ENCODE measurements at regions not wholly inside any gene's neighbourhood (a gene's known extent, or its start where the extent isn't known, plus 50 kb on each side); places are given as distances from the start of the nearest gene placed in this dataset.
A peak's percentile ranks its signal among the peaks of the same experiment; 100 is the strongest.
"Not testable (repeated sequence)": the region's sequence is repeated elsewhere in the genome, so short reads cannot be mapped to it uniquely, and the experiment has no call there.

DNA sequence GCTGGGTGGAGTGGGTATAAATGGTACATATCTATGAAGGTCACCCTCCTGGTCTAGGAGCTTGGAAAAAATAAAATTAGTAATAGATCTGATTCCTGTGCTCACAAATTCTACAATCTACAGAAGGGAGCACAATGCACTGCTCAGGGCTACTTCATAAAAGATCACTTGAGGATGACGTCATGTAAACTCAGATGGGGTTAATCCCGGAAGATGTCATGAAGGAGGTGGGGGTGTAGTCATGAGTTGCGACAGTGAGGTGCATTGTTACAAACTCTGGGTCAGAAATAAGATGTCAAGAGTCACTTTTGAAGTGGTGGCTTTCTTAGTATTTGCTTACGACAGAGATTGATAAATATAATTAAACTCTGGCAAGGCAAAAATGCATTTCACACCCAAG is 68.2 kb downstream of the LHX9 start:
- no peak for DNase-seq (ENCODE audit: low spot score)

- DNase-seq (ENCODE audit: low spot score): no peak
These were observed 69.6 kb downstream of the LHX9 start for GRCh38 chr1:197986817-197987216.

GRCh38 chr1:197987294-197987693 is 70.1 kb downstream of the LHX9 start:
- no peak for DNase-seq (ENCODE audit: low spot score)

- not testable (repeated sequence) for DNase-seq (ENCODE audit: low spot score)
These were observed 71.4 kb downstream of the LHX9 start for GRCh38 chr1:197988581-197988980.

DNA sequence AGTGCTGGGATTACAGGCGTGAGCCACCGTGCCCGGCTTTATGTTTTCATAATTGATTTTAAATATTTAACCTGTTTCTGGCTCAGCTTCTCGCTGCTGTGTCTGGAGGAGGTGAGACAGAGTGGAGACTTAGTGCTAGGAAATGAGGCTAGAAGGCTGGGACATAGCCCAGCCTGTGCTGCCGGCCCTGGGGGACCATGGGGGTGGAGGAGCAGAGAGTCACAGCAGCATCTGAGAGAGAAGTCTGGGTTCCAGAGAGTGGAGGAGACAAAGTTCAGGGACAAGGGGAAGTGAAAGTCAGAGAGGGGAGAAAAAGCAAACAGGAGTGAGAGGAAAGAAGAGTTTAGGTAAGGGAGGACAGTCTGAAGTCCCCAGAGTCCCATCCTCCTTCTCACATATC is 71.9 kb downstream of the LHX9 start:
- no peak for DNase-seq (ENCODE audit: low spot score)

- DNase-seq (ENCODE audit: low spot score): no peak
These were observed 74.4 kb downstream of the LHX9 start for GRCh38 chr1:197991594-197991993.

GRCh38 chr1:197994907-197995407 is 77.8 kb downstream of the LHX9 start:
- DNase-seq (ENCODE audit: low spot score): no peak

- DNase-seq (ENCODE audit: low spot score): no peak
These were observed 78.5 kb downstream of the LHX9 start for GRCh38 chr1:197995408-197996258.

GRCh38 chr1:197996259-197996512 is 79.0 kb downstream of the LHX9 start:
- not testable (repeated sequence) for DNase-seq (ENCODE audit: low spot score)

DNA sequence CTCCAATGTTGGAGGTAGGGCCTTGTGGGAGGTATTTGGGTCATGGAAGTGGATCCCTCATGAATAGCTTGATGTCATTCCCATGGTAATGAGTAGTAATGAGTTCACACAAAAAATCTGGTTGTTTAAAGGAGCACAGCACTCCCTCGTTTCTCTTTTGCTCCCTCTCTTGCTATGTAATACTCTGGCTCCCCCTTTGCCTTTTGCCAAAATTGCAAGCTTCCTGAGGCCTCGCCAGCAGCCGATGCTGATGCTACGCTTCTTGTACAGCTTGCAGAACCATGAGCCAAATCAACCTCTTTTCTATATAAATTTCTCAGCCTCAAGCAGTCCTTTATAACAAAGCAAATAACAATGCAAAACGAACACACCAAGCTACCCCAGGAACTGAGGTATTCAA is 80.9 kb downstream of the LHX9 start:
- no peak for DNase-seq (ENCODE audit: low spot score)

DNA sequence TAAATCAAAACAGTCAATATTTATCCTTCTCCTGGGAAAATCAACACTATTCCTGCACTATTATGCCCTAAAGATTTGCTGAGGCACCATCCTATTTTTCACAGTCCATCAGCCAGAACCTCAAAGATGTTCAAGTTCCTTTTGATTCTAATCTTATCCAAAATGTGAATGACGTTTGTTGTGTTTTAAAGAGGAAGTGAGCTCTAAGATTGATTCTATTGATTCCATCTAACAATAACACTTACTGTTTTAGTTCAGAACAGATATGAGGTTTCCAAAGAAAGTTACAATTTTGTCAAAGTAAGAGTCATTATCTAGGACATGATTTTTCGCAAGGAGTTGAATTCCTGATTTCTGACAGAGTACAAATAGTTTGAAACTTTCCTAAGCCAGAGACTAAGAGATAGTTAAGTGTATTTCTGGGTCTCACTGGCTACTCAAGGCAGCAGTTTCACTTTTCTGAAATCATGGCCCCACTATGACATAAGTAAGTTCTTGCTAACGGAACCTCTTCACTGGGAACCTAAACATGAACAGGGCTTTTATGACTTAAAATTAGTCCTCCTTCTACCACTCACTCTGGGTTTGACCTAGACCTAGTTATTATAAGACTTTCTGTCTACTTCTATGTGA is 84.7 kb downstream of the LHX9 start:
- no peak for DNase-seq (ENCODE audit: low spot score)

DNA sequence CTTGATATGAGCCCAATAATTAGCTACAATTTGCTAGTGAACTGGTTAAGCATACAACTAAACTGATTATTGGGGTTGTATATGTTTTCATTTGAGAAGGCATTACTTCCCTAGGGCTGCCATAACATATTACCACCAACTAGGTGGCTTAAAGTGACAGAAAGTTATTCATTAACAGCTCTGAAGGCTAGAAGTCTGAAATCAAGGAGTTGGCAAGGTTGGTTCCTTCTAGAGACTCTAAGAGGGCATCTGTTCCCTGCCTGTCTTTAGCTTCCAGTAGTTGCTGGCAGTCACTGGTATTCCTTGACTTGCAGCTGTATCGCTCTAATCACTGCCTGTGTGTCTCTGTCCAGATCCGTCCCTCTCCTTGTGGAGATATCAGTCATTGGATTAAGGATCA is 86.3 kb downstream of the LHX9 start:
- no peak for DNase-seq (ENCODE audit: low spot score)

DNA sequence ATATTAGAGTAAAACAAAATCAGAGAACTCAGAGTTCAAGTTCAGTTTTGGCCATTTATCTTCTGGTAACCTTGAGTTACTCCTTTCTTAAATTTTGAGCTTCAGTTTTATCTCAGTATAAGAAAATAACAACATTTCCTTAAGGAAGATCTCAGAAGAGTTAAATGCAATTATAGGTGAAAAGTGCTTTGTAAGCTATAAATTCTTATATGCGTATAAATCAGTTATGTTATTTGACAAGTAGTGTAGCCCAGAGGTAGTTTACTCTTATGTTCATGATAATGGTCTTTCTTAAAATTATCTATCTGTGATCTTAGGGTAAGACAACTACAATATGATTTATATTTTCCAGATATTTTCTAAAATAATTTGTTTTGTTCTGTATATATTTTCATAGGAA is 89.8 kb downstream of the LHX9 start:
- DNase-seq (ENCODE audit: low spot score): no peak

DNA sequence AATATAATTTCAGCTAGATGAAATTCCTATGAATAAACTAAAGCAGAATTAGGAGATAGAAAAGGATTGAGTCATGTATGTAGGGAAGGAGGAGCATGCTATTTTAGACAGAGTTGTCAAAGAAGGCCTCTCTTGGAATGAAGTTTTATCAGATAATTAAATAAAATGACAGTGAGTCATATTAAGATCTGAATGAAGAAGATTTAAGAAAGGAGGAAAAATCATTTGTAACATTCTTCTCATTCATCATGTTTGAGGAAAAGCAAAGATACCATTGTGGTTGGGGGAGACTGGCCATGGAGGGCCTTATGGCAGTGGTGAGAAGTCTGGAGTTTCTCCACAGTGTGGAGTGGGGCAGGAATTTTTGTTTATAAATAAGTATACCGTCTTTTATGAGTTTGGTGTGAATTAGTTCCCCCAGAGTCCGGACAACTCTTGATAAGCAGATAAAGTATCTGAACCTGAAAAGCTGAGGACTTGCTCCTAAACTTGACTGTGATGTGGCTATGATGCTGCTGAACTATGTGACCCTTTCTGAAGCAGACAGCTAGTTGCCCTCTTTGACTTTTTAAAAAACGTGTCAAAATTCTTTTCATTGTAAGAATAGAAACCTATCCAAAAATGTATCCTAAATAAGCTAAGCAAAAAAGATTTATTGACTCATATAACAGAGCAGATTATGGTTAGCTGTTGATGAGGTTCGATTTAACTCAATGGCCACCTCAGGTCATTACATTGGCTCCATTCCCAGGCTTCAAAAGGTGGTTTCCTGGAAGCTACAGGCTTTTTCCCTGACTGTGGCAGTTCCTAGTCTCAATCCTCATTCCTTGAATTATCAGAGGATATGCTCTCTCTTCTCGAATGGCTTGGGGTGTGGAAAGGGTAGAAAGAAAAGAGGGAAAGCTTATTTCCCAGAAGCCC is 90.8 kb downstream of the LHX9 start:
- DNase-seq (ENCODE audit: low spot score): no peak

DNA sequence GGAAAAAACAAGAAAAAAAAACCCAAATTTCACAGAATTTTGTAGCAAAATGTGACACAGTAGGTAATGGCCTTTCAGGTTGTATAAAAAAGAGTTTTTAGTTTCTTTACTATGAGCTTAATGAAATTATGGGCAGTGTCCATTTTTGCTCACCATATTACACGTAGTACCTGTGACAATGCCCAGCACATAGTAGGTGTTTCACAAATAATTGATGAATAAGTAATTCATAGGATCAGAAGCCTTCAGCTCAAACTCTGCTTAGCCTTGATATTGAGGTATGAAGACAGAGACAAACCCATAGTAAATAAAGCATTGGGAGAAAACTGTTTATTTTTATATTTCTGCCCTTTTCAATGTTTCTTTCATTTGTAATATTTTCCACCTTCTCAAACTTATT is 97.2 kb downstream of the LHX9 start:
- DNase-seq (ENCODE audit: low spot score): no peak

GRCh38 chr1:198015309-198015708 is 98.1 kb downstream of the LHX9 start:
- no peak for DNase-seq (ENCODE audit: low spot score)

DNA sequence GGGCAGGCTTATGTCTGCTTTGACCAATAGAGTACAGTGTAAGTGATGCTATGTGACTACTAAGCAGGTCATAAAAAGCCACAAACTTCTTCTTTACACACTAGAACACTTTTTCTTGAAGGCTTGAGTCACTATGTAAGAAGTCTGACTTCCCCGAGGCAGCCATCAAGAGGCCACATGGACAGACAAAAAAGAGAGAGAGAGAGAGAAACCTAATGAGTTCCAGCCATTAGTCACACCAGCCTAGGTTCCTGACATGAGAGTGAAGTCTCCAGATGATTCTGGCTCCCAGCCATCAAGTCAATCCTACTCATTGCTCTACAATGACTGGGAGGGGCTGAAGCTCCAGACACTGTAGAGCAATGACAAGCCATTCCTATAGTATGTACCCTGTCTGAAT is 101.4 kb downstream of the LHX9 start:
- peak; percentile 67 for DNase-seq (ENCODE audit: low spot score)

GRCh38 chr1:198019126-198019525 is 102.0 kb downstream of the LHX9 start:
- DNase-seq (ENCODE audit: low spot score): no peak

- DNase-seq (ENCODE audit: low spot score): no peak
These were observed 107.2 kb downstream of the LHX9 start for GRCh38 chr1:198024336-198024735.

- no peak for DNase-seq (ENCODE audit: low spot score)
These were observed 107.6 kb downstream of the LHX9 start for GRCh38 chr1:198024782-198025181.

DNA sequence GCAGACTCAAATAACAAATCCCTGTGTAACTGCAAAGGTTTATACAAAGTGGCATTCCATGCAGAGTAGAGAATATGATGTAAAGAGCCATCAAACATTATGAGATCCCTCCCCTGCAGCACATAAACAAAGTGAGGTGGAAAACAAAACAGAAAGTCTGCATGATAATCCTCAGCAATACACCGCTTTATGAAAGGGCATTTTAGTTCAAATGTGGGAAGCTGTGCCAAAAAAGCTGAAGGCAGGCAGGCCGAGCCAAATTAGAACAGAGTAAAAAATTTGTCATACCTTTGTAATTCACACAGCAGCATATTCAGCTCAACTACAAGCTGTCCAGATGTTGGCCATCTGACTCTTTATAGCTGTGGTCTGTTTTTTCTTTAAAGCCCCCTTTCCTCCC is 113.5 kb downstream of the LHX9 start:
- DNase-seq (ENCODE audit: low spot score): peak; percentile 21

- no peak for DNase-seq (ENCODE audit: low spot score)
These were observed 113.9 kb downstream of the LHX9 start for GRCh38 chr1:198031086-198031485.

GRCh38 chr1:198032668-198033067 is 115.5 kb downstream of the LHX9 start:
- DNase-seq (ENCODE audit: low spot score): no peak

Measured in GM03348 (cell line).